ENCODE measurements at regions not wholly inside any gene's neighbourhood (a gene's known extent, or its start where the extent isn't known, plus 50 kb on each side); places are given as distances from the start of the nearest gene placed in this dataset.

DNA sequence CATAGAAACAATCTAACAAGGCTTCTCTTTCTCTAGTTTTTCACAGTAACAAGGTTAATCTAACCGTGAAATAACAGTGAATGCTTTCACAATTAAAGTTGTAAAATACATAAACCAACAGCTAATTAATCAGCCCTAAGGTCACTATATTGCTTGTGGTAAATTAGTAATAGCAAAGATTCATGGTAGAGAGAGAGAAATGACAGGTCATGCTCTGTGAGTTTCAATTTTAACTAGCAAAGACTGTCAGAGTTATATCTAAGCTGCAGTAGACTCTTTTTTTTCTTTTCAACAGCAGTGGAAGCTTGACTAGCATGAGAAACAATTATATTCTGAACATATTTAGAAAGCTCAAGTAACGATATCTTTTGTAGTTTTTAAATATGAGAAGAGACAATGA, 1068.0 kb downstream of the MAT2B start:
- TF ChIP-seq, protein P1, sequence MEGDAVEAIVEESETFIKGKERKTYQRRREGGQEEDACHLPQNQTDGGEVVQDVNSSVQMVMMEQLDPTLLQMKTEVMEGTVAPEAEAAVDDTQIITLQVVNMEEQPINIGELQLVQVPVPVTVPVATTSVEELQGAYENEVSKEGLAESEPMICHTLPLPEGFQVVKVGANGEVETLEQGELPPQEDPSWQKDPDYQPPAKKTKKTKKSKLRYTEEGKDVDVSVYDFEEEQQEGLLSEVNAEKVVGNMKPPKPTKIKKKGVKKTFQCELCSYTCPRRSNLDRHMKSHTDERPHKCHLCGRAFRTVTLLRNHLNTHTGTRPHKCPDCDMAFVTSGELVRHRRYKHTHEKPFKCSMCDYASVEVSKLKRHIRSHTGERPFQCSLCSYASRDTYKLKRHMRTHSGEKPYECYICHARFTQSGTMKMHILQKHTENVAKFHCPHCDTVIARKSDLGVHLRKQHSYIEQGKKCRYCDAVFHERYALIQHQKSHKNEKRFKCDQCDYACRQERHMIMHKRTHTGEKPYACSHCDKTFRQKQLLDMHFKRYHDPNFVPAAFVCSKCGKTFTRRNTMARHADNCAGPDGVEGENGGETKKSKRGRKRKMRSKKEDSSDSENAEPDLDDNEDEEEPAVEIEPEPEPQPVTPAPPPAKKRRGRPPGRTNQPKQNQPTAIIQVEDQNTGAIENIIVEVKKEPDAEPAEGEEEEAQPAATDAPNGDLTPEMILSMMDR (conservative IDR thresholded peaks at IDR 0.05), result no peak
- no peak overlapping the region for H3K27ac ChIP-seq

DNA sequence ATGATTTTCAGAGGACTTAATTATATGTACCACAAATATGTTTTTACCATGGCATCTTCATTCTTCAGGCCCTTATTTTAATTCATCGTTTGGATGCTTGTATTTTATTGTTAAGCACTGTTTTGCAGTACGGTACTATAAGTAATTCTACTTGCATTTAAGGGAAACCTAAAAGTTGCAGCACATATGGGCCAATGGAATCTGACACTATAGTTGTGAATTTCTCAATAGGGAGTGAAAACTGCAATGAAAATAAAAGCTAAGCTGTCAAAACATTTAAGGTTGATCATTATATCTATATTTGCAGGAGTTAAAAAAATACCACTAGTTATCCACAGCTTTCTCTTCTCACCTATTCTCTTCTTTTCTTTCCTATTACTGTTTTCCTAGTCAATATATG, 1071.8 kb downstream of the MAT2B start:
- TF ChIP-seq, protein P1 (conservative IDR thresholded peaks at IDR 0.05), result no peak
- peak overlapping the region; percentile 91; the same call in 1 of the 2 replicates for H3K27ac ChIP-seq

DNA sequence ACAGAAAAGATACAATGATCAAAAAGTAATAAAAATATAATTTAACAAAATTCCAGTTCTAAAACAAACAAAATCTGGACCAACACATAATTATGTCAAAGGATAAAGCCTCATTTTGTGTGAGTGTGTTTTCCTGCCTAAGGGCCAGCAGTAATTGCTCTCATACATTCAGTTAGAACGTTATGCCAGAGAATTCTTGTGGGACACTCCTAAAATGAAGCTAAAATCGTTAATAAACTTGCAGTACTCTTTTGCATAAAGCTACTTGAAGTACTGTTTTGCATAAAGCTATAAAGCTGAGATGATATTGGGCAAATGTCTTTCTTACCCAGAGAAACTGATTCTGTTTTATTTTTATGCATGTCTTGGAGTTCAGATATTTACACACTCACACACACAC, 1072.3 kb downstream of the MAT2B start:
- peak overlapping the region; percentile 91 for H3K27ac ChIP-seq
- TF ChIP-seq, protein P1 (conservative IDR thresholded peaks at IDR 0.05), result no peak

DNA sequence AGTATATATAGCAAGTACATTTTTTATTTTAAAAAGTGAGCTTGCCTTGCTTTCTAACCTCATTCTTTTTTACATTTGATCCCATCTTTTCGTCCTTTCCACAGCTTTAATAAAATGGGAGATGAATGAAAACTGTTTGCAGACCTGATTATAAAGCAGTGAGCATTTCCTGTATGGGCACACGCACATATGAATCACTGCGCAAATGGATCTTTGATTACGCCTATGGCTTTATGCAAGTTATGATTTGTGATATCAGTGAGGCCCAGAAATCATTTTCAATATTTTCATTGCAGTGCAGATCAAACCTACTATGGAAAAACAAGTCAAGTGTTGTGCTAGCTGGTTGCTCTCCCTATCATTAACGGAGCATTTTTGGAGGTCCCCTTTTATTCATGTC, 1073.0 kb downstream of the MAT2B start:
- H3K27ac ChIP-seq, result peak overlapping the region; percentile 91

DNA sequence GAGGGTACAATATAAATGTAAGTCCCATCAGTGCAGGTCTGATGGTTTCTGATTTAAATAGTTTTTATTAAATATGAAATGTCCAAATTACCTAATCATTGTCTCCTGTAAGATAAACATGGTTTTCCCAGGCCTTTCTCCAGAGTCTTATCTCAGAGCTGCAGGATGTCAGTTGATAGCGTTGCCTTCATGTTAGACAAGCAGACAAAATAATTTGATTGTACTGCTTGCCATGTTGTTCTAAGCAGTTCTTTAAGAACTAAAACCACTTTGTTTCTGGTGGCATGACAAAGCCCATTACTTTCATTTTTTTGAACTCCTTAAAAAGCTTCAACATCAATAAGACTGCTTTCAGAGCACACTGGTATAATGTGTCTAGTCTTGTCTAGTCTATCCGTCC, 1073.5 kb downstream of the MAT2B start:
- TF ChIP-seq, protein P1 (conservative IDR thresholded peaks at IDR 0.05), result no peak
- peak overlapping the region; percentile 91 for H3K27ac ChIP-seq

More for the DNA sequence above, 1073.0 kb downstream of the MAT2B start:
- TF ChIP-seq, protein P1 (conservative IDR thresholded peaks at IDR 0.05), result no peak

DNA sequence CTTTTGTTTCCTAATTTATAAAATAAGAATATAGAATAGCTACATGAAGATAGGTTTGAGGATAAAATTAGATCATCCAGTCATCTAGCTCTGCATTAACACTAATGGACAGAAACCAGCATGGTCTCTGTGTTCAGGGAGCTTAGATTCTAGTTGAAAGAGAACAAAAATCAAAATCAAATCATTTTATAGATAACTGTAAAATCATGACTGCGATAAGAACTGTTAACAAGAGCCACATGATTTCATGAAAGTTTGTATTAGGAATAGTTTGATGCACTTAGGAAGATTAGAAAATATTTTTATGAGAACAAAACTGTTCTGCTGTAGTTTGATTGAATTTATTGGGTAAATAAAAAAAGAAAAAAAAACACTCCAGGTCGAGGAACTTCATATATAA, 1074.7 kb downstream of the MAT2B start:
- TF ChIP-seq, protein P1 (conservative IDR thresholded peaks at IDR 0.05), result no peak
- peak overlapping the region; percentile 91 for H3K27ac ChIP-seq

DNA sequence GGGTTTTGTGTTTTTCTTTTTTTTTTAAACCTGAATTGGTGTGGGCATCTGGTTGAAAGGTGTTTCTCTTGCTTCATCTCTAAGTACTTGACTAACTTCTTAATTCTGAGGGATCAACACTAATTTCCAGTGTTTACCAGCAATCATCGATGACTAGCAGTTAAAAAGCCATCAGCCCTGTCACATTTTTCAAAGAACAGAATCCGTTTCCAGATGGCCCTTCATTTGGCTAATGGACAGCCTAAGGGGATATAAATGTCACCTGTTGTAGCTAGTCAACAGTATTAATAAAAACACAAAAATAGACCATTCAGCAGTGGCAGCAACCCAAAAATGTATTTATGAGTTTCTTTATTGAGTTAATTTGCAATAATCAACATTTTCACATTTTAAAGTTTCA, 1076.5 kb downstream of the MAT2B start:
- TF ChIP-seq, protein P1 (conservative IDR thresholded peaks at IDR 0.05), result no peak
- H3K27ac ChIP-seq, result peak overlapping the region; percentile 91
